Uterus (tissue), 3 donors: ENCODE measurements at regions not wholly inside any gene's neighbourhood (a gene's known extent, or its start where the extent isn't known, plus 50 kb on each side); places are given as distances from the start of the nearest gene placed in this dataset.
A peak's percentile ranks its signal among the peaks of the same experiment; 100 is the strongest.

Experiments used
- DNase-seq, 2 donors: peaks; one replicate each; pipeline ENCODE4 v3.0.0-alpha.2; 2019 to 2020
- H3K27ac ChIP-seq, 2 donors: fragments of 200-600 bp; sonication (generic); 1 replicate in 1 of 2; 2 replicates in 1 of 2; pipeline ENCODE4 v1.5.1; 2016 to 2018
- H3K27me3 ChIP-seq, 2 donors: fragments of 200-600 bp; sonication (generic); one replicate each; pipeline ENCODE4 v1.5.1; 2018 to 2019; ENCODE audit warnings: control low read depth in 1 of 2
- H3K36me3 ChIP-seq, 2 donors: fragments of 200-600 bp; sonication (generic); one replicate each; pipeline ENCODE4 v1.5.1; 2019; ENCODE audit warnings: control low read depth in 1 of 2
- H3K4me1 ChIP-seq, 2 donors: fragments of 200-600 bp; sonication (generic); one replicate each; pipeline ENCODE4 v1.5.1; 2018 to 2019; ENCODE audit warnings: control low read depth in 1 of 2
- H3K4me3 ChIP-seq, 2 donors: fragments of 200-600 bp; sonication (generic); 1 replicate in 1 of 2; 2 replicates in 1 of 2; pipeline ENCODE4 v1.5.1; 2018 to 2019; ENCODE audit warnings: mild to moderate bottlenecking in 1 of 2
- H3K9me3 ChIP-seq, 2 donors: fragments of 200-600 bp; sonication (generic); one replicate each; pipeline ENCODE4 v1.5.1; 2019; ENCODE audit warnings: control low read depth in 1 of 2
- CTCF ChIP-seq, 4 experiments: fragments of 200-600 bp in 2 of 4; fragments of 450-650 bp in 2 of 4; sonication (generic) in 2 of 4; IDR thresholded peaks; one replicate each; pipeline ENCODE4 v1.5.1; 2016 to 2019; ENCODE audit warnings: antibody characterized with exemption in 4 of 4, mild to moderate bottlenecking in 2 of 4, moderate library complexity in 1 of 4
- POLR2A ChIP-seq, 2 donors: fragments of 450-650 bp; IDR thresholded peaks; one replicate each; pipeline ENCODE4 v1.6.1; 2016; ENCODE audit warnings: antibody characterized with exemption in 2 of 2, mild to moderate bottlenecking in 1 of 2, moderate library complexity in 1 of 2
- intact Hi-C: fragments of 100-400 bp; cut with DNase I; formaldehyde crosslinking; loops from one replicate; pipeline ENCODE4 v1.15.1; 2023; ENCODE audit warnings: low total_unique reads
- donor health status: DM: yes; HTN: yes; CAD: no.

GRCh38 chr12:46917821-46918220, 92.0 kb upstream of the SLC38A4 start:
- TF ChIP-seq CTCF (IDR thresholded peaks at IDR 0.05), result no peak
- no peak for TF ChIP-seq POLR2A (IDR thresholded peaks at IDR 0.05)
- intact Hi-C loops, result loop anchor here (2.0 kb wide), 1 partner anchor 21 kb away; no protein-coding TSS in a partner anchor
- H3K27me3 ChIP-seq, result no peaks in the 10 kb centered on the region
- DNase-seq, result no peak
- H3K27ac ChIP-seq, result no peak overlapping the region
- no peaks in the 10 kb centered on the region for H3K9me3 ChIP-seq
- H3K4me3 ChIP-seq, result no peak overlapping the region
- no peaks in the 10 kb centered on the region for H3K4me1 ChIP-seq
- no peaks in the 10 kb centered on the region for H3K36me3 ChIP-seq

GRCh38 chr12:46918631-46919030, 92.8 kb upstream of the SLC38A4 start:
- H3K27ac ChIP-seq, result no peak overlapping the region
- TF ChIP-seq CTCF (IDR thresholded peaks at IDR 0.05) (no peak), POLR2A (IDR thresholded peaks at IDR 0.05) (no peak)
- H3K9me3 ChIP-seq, result no peaks in the 10 kb centered on the region
- H3K36me3 ChIP-seq, result no peaks in the 10 kb centered on the region
- H3K4me3 ChIP-seq, result no peak overlapping the region
- DNase-seq, result no peak
- no peaks in the 10 kb centered on the region for H3K27me3 ChIP-seq
- no peaks in the 10 kb centered on the region for H3K4me1 ChIP-seq
- intact Hi-C loops, result no loop called here

- H3K4me3 ChIP-seq, result no peak overlapping the region
- H3K27ac ChIP-seq, result no peak overlapping the region
- DNase-seq, result no peak
- intact Hi-C loops, result no loop called here
- H3K36me3 ChIP-seq, result no peaks in the 10 kb centered on the region
- H3K4me1 ChIP-seq, result no peaks in the 10 kb centered on the region
- no peaks in the 10 kb centered on the region for H3K27me3 ChIP-seq
- no peak for TF ChIP-seq POLR2A (IDR thresholded peaks at IDR 0.05)
- TF ChIP-seq CTCF (IDR thresholded peaks at IDR 0.05), result no peak
- no peaks in the 10 kb centered on the region for H3K9me3 ChIP-seq
Observed at GRCh38 chr12:46919666-46920400, 94.0 kb upstream of the SLC38A4 start.

GRCh38 chr12:46920499-46920898, 94.7 kb upstream of the SLC38A4 start:
- H3K36me3 ChIP-seq, result no peaks in the 10 kb centered on the region
- no peaks in the 10 kb centered on the region for H3K27me3 ChIP-seq
- no peak overlapping the region for H3K27ac ChIP-seq
- intact Hi-C loops, result no loop called here
- no peak for DNase-seq
- no peaks in the 10 kb centered on the region for H3K4me1 ChIP-seq
- TF ChIP-seq POLR2A (IDR thresholded peaks at IDR 0.05), result no peak
- TF ChIP-seq CTCF (IDR thresholded peaks at IDR 0.05), result no peak
- no peak overlapping the region for H3K4me3 ChIP-seq
- no peaks in the 10 kb centered on the region for H3K9me3 ChIP-seq

GRCh38 chr12:46921048-46921763, 95.4 kb upstream of the SLC38A4 start:
- H3K27me3 ChIP-seq, result no peaks in the 10 kb centered on the region
- no peak for TF ChIP-seq CTCF (IDR thresholded peaks at IDR 0.05)
- no peak for TF ChIP-seq POLR2A (IDR thresholded peaks at IDR 0.05)
- no peaks in the 10 kb centered on the region for H3K9me3 ChIP-seq
- intact Hi-C loops, result no loop called here
- no peaks in the 10 kb centered on the region for H3K4me1 ChIP-seq
- DNase-seq, result no peak
- H3K4me3 ChIP-seq, result no peak overlapping the region
- H3K36me3 ChIP-seq, result no peaks in the 10 kb centered on the region
- H3K27ac ChIP-seq, result peak overlapping the region in 1 of 2 donors; percentile 49
